Medulla oblongata (tissue), 1 donor: ENCODE measurements at regions not wholly inside any gene's neighbourhood (a gene's known extent, or its start where the extent isn't known, plus 50 kb on each side); places are given as distances from the start of the nearest gene placed in this dataset.

Experiments
- DNase-seq: peaks from one replicate; pipeline ENCODE4 v3.0.0-alpha.2; 2015; ENCODE audit errors: extremely low spot score

DNA sequence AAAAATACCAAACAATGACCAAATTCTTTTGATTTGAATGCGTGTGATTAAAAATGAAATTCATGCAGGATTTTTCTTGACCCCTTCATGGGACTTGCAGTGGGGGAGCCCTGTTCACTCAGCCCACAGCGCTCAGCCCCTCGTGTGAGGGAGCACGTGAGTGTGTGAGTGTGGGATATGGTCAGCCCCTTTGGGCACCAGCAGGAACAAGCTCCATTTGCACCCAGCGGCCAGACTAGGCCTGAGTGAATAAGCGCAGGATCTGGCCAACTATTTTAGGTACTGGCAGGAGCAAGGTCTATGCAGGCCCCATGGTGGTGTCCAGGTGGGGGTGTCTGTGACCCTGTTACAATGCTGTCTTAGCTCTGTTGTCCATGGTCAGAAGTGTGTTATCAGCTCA, 1631.2 kb downstream of the BRINP3 start:
- no peak for DNase-seq

DNA sequence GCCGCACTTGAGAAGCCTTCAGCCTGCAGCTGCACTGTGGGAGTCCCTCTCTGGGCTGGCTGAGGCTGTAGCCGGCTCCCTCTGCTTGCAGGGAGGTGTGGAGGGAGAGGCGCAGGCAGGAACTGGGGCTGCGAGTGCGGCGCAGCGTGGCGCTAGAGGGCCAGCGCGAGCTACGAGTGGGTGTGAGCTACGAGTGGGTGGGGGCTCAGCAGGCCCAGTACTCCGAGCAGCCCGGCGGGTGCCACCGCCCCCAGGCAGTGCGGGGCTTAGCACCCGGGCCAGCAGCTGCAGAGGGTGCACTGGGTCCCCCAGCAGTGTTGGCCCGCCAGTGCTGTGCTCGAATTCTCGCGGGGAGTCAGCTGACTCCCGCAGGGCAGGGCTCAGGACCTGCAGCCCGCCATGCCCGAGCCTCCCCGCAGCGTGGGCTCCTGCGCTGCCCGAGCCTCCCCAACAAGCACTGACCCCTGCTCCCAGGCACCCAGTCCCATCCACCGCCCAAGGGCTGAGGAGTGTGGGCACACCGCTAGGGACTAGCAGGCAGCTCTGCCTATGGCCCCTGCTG, 1620.1 kb downstream of the BRINP3 start:
- DNase-seq: no peak

- DNase-seq: no peak
These were observed 1610.0 kb downstream of the BRINP3 start for GRCh38 chr1:188867614-188868013.

DNA sequence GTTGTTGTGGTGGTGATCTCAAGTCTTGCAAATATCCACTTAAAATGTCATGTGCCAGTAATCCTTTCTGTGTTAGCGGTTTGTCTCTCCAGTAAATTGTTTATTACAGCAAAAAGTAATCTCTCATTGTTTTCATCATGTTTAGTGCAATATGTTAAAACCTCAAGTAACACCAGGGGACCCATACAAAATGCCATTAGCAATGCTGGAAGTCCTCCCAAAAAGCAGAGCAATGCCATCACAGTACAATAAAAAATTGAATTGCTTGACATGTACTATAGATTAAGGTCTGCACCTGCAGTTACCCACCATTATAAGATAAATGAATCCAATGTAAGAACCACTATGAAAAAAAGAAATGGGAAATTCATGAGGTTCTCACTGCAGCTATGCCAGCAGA, 1606.5 kb downstream of the BRINP3 start:
- no peak for DNase-seq

DNA sequence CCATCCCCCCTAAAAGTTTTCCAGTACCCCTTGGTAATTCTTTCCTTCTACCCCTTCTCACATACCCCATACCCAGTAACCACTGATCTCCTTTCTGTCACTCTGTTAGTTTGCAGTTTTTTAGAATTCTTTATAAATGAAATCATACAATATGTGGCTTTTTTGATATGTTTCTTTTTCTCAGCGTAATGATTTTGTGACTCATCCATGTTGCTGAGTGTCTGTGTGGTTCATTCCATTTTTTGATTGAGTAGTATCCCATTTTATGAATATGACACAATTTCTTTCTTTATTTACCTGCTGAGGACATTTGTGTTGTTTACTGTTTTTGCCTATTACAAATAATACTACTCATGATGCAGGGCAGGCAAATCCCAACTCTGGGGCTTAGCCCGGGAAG, 1605.3 kb downstream of the BRINP3 start:
- DNase-seq: no peak

GRCh38 chr1:188877668-188878067, 1600.0 kb downstream of the BRINP3 start:
- DNase-seq: no peak

DNA sequence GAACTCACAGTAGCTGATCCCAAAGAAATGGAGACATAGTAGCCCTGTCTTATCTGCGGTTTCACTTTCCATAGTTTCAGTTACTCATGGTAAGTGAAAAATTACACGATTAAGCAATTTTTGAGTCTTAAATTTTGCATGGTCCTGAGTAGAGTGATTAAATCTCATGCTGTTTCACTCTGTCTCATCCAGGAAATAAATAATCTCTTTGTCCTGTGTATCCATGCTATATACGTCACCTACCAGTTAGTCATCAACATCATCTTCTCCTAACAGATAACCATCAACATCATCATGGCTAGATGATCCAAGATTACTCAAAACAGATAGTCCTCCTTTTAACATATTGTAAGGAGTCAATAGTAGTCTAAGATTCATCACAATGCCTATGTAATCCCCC, 1589.3 kb downstream of the BRINP3 start:
- DNase-seq: no peak

GRCh38 chr1:188889166-188889565, 1588.5 kb downstream of the BRINP3 start:
- no peak for DNase-seq

- no peak for DNase-seq
These were observed 1585.7 kb downstream of the BRINP3 start for GRCh38 chr1:188891958-188892357.

GRCh38 chr1:188895611-188896010, 1582.1 kb downstream of the BRINP3 start:
- DNase-seq: no peak

DNA sequence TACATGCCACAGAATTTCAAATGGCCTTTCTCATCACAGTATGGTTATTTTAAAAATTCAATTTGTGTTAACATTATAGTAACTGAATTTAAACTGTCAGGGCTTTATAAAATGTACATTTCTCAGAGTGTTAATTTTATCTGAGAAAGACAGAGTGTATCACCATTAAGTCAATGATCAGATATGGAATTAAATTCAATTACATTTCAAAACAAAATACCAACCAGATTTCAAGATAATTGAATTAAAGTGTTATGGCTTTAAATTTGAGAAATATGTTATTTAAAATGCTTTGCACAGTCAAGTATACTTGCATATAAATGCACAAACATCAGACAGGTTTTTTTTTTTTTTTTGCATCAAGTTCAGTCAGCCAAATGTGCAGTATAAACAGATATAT, 1574.4 kb downstream of the BRINP3 start:
- DNase-seq: no peak

DNA sequence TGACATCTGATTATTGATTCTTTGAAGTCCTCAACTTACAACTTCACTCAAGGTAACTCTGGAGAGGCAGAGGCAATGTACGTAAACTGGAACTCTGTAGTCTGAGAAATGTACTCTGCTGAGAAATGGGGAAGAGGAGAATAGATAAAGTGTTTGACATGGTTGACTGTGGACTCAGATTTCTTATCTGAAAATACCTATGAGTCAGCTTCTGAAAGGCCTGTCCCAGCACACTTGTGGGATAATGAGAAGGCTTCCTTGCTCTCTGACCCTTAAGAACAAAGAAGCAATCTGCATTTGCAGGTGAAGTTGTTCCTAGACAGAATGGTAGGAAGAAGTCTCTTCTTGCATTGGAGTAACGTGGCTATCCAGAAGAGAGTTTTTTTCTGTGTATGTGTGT, 1573.5 kb downstream of the BRINP3 start:
- DNase-seq: no peak

DNA sequence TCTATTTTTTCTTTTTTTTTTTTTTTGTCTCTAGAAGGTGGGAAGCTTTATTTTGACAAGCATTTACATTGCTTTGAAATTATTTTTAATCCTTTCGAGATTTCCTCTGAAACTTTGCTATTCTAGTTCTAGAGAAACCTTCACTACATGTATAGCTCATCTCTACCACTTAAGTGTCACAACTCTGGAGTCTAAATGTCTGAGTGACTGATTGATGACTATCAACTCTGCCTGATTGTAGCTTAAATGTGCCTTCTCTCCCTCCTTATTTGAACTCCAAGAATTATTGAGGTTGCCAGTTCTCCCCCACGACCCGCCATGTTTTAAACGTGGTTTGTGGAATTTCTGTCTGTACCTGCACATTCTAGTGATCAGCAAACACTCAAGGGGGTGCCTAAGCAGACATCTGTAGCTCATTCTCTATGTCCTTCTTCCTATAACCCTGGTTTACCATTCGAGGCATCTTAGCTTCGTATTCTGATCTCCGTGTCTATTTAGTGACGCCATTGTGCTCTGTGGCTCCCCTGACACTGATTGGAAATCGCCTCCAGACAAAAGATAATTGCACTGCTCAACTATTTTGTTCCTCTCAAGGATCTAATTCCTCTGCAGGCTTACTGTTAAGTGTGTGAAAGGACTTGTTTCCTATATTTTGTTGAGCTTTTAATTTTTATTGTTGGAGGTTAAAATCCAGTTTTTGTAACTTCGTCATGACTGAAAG, 1570.6 kb downstream of the BRINP3 start:
- no peak for DNase-seq

DNA sequence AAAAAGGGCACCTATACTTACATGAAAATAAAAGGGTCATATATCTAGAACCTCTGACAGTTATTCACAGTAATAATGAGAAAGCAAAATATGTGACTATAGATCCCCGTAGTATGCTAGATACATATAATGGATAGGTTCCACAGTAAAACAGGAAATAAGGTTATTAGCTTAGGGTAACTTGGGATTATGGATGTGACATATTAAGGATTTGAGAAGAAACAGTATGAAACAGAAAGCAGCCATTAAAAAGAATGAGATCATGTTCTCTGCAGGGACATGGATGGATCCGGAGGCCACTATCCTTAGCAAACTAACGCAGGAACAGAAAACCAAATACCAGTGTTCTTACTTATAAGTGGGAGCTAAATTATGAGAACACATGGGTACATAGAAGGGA, 1547.3 kb downstream of the BRINP3 start:
- no peak for DNase-seq

- DNase-seq: no peak
These were observed 1546.2 kb downstream of the BRINP3 start for GRCh38 chr1:188931506-188931905.

GRCh38 chr1:188937965-188938551, 1539.6 kb downstream of the BRINP3 start:
- DNase-seq: no peak

GRCh38 chr1:188941986-188942385, 1535.7 kb downstream of the BRINP3 start:
- DNase-seq: no peak

GRCh38 chr1:188949701-188950100, 1528.0 kb downstream of the BRINP3 start:
- DNase-seq: no peak

- no peak for DNase-seq
These were observed 1519.1 kb downstream of the BRINP3 start for GRCh38 chr1:188958461-188959115.

DNA sequence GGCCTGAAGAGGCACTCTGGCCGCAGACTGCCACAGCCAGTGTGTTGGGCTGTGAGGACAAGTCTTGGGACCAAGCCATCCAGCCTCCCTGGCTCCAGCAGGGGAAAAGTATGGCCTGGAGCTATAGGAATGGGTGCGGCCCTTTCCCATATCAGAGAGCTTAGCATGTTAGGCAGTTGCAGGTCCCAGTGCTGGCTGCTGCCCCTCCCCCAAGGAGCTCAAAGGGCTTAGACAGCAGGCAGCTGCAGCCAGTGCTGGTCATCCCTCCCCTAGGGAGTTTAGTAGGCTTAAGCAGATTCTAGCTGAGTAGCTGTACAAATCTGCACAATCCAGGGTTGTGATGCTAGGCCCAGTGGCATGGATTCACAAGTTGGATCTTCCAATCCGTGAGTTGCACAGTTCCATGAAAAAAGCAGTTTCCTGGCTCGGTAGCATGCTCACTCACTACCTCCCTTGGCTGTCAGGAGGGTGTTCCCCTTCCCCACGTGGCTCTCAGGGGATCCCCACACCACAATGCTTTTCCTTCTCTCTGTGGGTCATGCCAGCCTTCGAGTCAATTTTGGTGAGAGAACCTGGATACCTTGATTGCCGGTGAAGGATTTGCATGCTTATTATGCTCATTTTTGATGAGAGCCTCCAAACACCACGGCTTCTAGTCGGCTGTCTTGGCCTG, 1490.8 kb downstream of the BRINP3 start:
- no peak for DNase-seq

DNA sequence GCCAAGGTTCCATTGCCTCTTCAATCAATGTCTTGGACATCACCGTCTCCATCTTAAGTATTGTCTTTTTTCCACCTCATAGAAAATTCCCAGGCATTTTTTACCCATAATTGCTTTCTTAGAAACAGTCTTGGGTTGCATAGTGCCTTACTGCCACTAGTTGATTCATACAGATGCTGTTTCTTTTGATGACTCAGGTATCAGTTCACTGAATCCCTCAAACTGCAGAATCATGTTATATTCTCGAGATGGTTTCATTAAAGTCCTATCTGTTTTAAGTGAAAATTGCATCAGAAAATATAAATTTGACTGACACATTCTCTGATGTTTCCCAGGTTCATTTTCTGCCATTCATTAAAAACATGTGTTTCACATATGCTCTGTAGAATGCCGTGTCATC, 1489.1 kb downstream of the BRINP3 start:
- no peak for DNase-seq

DNA sequence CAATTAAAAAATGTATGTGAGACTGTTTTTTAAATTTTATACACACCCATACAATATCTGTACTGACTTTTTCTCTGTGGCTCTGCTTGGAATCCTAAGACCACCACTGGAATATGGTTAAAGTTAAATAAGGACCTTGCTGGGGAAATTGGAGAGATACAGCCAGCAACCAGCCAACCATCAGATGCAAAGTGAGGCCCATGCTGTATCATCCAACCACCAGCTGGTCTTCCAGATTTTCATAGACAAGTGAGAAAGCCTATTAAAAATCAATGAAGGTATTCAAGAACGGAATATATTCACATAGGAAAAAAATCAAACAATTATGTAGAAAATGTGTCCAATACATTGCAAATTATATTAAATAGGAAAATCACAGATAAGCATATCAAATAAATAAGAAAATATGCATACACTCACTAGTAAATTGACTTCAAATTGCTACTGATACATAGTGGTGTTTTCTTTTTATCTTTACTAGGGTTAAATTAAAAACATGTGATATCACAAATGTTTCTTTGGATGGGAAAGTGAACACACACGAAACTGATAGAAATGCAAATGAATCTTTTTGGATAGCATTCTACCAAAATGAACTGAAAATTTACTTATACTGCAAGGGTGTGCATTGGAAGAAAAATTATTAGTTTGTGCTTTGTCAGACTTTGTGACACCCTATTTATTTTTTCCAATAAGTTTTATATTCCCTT, 1486.3 kb downstream of the BRINP3 start:
- DNase-seq: no peak
